Stomach (tissue), 4 donors: ENCODE measurements at regions not wholly inside any gene's neighbourhood (a gene's known extent, or its start where the extent isn't known, plus 50 kb on each side); places are given as distances from the start of the nearest gene placed in this dataset.

Source experiments
- CTCF ChIP-seq, 7 experiments: fragments of 450-650 bp in 4 of 7; fragments of 200-600 bp in 3 of 7; sonication (generic) in 3 of 7; IDR thresholded peaks; one replicate each; pipeline ENCODE4 v1.5.1; 2016 to 2019; ENCODE audit warnings: antibody characterized with exemption in 7 of 7, control low read depth in 2 of 7, mild to moderate bottlenecking in 1 of 7
- POLR2A ChIP-seq, 4 donors: fragments of 450-650 bp; IDR thresholded peaks; one replicate each; pipeline ENCODE4 v1.6.1; 2016; ENCODE audit warnings: antibody characterized with exemption in 4 of 4, control low read depth in 2 of 4, mild to moderate bottlenecking in 1 of 4, moderate library complexity in 1 of 4

- no peak for TF ChIP-seq CTCF (IDR thresholded peaks at IDR 0.05)
- TF ChIP-seq POLR2A (IDR thresholded peaks at IDR 0.05): no peak
Observed at GRCh38 chr10:56090914-56091540, 270.0 kb downstream of the ZWINT start.
